GM12874 (cell line): ENCODE measurements at regions not wholly inside any gene's neighbourhood (a gene's known extent, or its start where the extent isn't known, plus 50 kb on each side); places are given as distances from the start of the nearest gene placed in this dataset.

Experiments used
- TF ChIP-seq, protein P1 (sequence below): IDR thresholded peaks from 2 replicates; pipeline ENCODE4 v1.5.1; 2011; ENCODE audit warnings: low read depth, mild to moderate bottlenecking, control low read depth, low read length, moderate library complexity; ENCODE audit not compliant: insufficient read depth

- TF ChIP-seq, protein P1, sequence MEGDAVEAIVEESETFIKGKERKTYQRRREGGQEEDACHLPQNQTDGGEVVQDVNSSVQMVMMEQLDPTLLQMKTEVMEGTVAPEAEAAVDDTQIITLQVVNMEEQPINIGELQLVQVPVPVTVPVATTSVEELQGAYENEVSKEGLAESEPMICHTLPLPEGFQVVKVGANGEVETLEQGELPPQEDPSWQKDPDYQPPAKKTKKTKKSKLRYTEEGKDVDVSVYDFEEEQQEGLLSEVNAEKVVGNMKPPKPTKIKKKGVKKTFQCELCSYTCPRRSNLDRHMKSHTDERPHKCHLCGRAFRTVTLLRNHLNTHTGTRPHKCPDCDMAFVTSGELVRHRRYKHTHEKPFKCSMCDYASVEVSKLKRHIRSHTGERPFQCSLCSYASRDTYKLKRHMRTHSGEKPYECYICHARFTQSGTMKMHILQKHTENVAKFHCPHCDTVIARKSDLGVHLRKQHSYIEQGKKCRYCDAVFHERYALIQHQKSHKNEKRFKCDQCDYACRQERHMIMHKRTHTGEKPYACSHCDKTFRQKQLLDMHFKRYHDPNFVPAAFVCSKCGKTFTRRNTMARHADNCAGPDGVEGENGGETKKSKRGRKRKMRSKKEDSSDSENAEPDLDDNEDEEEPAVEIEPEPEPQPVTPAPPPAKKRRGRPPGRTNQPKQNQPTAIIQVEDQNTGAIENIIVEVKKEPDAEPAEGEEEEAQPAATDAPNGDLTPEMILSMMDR = no peak
Observed at GRCh38 chr1:100612540-100612939, 74.6 kb downstream of the GPR88 start.

GRCh38 chr1:100613817-100614559, 76.0 kb downstream of the GPR88 start:
- TF ChIP-seq, protein P1 = no peak

DNA sequence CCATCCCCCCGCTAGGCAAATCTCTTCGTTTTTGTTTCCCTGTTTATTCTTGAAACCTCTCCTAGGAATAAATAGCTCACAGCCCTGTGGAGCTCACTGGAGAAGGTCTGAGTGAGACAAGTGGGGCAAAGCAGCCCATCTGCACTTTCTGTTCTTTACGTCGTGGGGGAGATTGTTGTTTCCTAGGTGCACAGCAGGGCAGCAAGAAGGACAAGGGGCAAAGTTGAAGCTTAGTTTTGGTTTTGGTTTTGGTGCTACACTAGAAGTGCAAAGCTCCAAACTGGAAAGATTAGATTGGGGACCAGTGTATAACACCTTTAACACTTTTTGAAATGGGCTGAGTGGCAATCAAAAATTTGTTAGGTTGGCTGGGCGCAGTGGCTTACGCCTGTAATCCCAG, 76.6 kb downstream of the GPR88 start:
- TF ChIP-seq, protein P1 = no peak

DNA sequence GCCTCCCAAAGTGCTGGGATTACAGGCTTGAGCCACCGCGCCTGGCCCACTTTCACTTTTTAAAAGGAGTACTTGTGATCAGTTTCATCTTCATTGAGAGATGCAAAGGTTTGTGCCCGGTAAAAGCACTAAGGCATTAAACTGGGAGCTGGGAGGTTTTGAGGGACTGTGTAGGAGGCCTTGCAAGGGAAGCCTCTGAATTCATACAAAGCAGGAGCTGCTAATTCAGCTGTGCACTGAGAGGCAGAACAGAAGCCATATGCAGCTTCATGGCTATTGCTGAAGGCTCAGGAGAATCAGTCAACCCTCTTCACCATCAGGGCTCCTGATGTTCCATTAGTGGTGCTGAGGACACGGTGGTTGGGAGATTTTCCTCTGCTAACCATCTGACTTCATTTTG, 77.7 kb downstream of the GPR88 start:
- TF ChIP-seq, protein P1 = no peak

DNA sequence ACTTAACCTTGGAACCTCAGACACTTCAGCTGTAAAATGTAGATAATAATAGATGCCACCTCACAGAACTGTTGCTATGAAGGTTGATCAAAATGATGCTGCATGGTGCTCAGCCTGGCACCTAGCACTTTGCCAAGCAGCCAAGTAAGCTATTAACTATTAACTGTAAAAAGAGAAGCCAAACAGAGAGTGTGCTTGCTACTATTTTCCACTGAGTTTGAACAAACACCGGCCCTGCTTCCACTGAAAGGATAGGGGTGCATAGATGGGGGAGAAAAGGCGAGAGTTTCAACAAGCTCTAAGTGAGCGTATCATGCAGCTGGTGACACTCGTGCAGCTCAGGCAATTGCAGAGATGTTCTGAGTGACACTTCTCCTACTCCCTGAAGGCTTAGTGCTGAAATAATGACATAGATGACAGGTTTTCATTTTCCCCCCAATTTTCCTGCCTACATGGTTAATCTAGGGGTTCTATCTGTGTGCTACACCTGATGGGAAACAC, 78.2 kb downstream of the GPR88 start:
- TF ChIP-seq, protein P1 = no peak

GRCh38 chr1:100622037-100622436, 84.1 kb downstream of the GPR88 start:
- TF ChIP-seq, protein P1 = no peak

DNA sequence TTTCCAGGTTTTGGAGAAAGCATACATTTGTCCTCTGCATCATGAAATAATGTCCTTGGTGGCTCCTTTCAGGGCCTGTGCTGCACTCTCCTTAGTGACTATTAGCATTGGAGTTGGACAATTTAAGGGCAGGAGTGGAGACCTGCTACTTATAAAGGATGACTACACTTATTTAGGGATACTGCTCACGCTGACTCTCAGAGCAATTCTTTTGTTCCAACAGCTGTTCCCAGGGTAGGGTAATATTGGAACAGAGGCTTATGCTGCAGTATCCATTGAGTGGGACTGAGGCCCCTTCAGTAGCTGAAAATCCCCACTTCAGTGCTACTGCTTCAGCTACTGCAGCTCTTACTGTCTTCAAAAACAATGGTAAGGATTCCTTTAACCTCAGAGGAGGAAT, 84.6 kb downstream of the GPR88 start:
- TF ChIP-seq, protein P1 = no peak
